ENCODE measurements at regions not wholly inside any gene's neighbourhood (a gene's known extent, or its start where the extent isn't known, plus 50 kb on each side); places are given as distances from the start of the nearest gene placed in this dataset.

- Histone ChIP-seq H3K36me3 (ENCODE audit: control insufficient read depth in 2 of 2, insufficient read depth in 1 of 2, low read length in 2 of 2) (no peaks in the 10 kb centered on the region), H3K27ac (ENCODE audit: extremely low read depth, low read depth, low read length) (no peak overlapping the region), H3K9me3 (ENCODE audit: control insufficient read depth, insufficient read depth, low read depth, low read length) (no peaks in the 10 kb centered on the region), H3K4me1 (ENCODE audit: control insufficient read depth, insufficient read depth, low read length) (no peaks in the 10 kb centered on the region), H3K4me3 (ENCODE audit: low read depth, low read length) (no peak overlapping the region)
- CTCF ChIA-PET = no interaction called here
- TF ChIP-seq ZFP3 (tag by site-specific recombination; IDR thresholded peaks at IDR 0.05; ENCODE audit: low read depth) (no peak), ZNF660 (tag by site-specific recombination; IDR thresholded peaks at IDR 0.05) (no peak), ZSCAN16 (tag by site-specific recombination; IDR thresholded peaks at IDR 0.05) (no peak), ZNF366 (tag by site-specific recombination; conservative IDR thresholded peaks at IDR 0.05) (no peak), ZBTB49 (tag by site-specific recombination; IDR thresholded peaks at IDR 0.05; ENCODE audit: low read depth) (no peak), ZNF510 (tag by site-specific recombination; IDR thresholded peaks at IDR 0.05; ENCODE audit: insufficient replicate concordance) (no peak), ZNF596 (tag by site-specific recombination; IDR thresholded peaks at IDR 0.05) (no peak), ZNF404 (tag by site-specific recombination; IDR thresholded peaks at IDR 0.05) (no peak), ZNF133 (tag by site-specific recombination; IDR thresholded peaks at IDR 0.05) (no peak), ZNF18 (tag by site-specific recombination; IDR thresholded peaks at IDR 0.05) (no peak), PBX3 (CRISPR knock-in tag; IDR thresholded peaks at IDR 0.05) (no peak)
- POLR2A ChIA-PET = no interaction called here
Observed at GRCh38 chr18:7322817-7323485, 92.1 kb downstream of the LRRC30 start.

- TF ChIP-seq OVOL3 (tag by site-specific recombination; IDR thresholded peaks at IDR 0.05) = no peak
- no peak for TF ChIP-seq ZSCAN5A (tag by site-specific recombination; IDR thresholded peaks at IDR 0.05)
- TF ChIP-seq TSHZ1 (tag by site-specific recombination; IDR thresholded peaks at IDR 0.05; ENCODE audit: borderline replicate concordance) = no peak
- TF ChIP-seq KLF10 (tag by site-specific recombination; IDR thresholded peaks at IDR 0.05) = no peak
- no peak for TF ChIP-seq ZNF426 (tag by site-specific recombination; IDR thresholded peaks at IDR 0.05)
- no peaks in the 10 kb centered on the region for H3K36me3 ChIP-seq (ENCODE audit: control insufficient read depth in 2 of 2, insufficient read depth in 1 of 2, low read length in 2 of 2)
- no peaks in the 10 kb centered on the region for H3K9me3 ChIP-seq (ENCODE audit: control insufficient read depth, insufficient read depth, low read depth, low read length)
- H3K27ac ChIP-seq (ENCODE audit: extremely low read depth, low read depth, low read length) = no peak overlapping the region
- ChIA-PET CTCF (no interaction called here), POLR2A (no interaction called here)
- no peak overlapping the region for H3K4me3 ChIP-seq (ENCODE audit: low read depth, low read length)
- no peaks in the 10 kb centered on the region for H3K4me1 ChIP-seq (ENCODE audit: control insufficient read depth, insufficient read depth, low read length)
Observed at GRCh38 chr18:7325126-7325430, 94.2 kb downstream of the LRRC30 start.

Measured in HEK293 (cell line).